Trophoblast cell (in vitro differentiated cells and primary cell): ENCODE measurements at regions not wholly inside any gene's neighbourhood (a gene's known extent, or its start where the extent isn't known, plus 50 kb on each side); places are given as distances from the start of the nearest gene placed in this dataset.

Source experiments
- DNase-seq, 2 donors: peaks; one replicate each; pipeline ENCODE4 v3.0.0-alpha.2; 2016
- H2AFZ ChIP-seq: 2 replicates; pipeline ENCODE4 v1.6.1; 2013; ENCODE audit warnings: low read length, moderate library complexity, mild to moderate bottlenecking; ENCODE audit not compliant: insufficient read depth, poor library complexity
- H2AK5ac ChIP-seq: 2 replicates; pipeline ENCODE4 v1.6.1; 2013; ENCODE audit warnings: mild to moderate bottlenecking, low read length
- H2BK120ac ChIP-seq: 2 replicates; pipeline ENCODE4 v1.6.1; 2013; ENCODE audit warnings: low read length, mild to moderate bottlenecking, moderate library complexity; ENCODE audit not compliant: insufficient read depth, poor library complexity
- H2BK12ac ChIP-seq: 2 replicates; pipeline ENCODE4 v1.6.1; 2013; ENCODE audit warnings: mild to moderate bottlenecking, low read length, moderate library complexity
- H2BK5ac ChIP-seq: 2 replicates; pipeline ENCODE4 v1.6.1; 2013; ENCODE audit warnings: low read length, low read depth, moderate library complexity, mild to moderate bottlenecking; ENCODE audit not compliant: poor library complexity
- H3K14ac ChIP-seq: 2 replicates; pipeline ENCODE4 v1.6.1; 2013; ENCODE audit warnings: mild to moderate bottlenecking, low read length
- H3K18ac ChIP-seq: 2 replicates; pipeline ENCODE4 v1.6.1; 2013; ENCODE audit warnings: mild to moderate bottlenecking, low read length
- H3K23ac ChIP-seq: 2 replicates; pipeline ENCODE4 v1.6.1; 2013; ENCODE audit warnings: low read length
- H3K27ac ChIP-seq: 2 replicates; pipeline ENCODE4 v1.5.1; 2013; ENCODE audit warnings: low read depth, mild to moderate bottlenecking, inconsistent platforms, low read length, moderate library complexity
- H3K27me3 ChIP-seq: 2 replicates; pipeline ENCODE4 v1.6.1; 2013; ENCODE audit warnings: inconsistent platforms, mild to moderate bottlenecking, low read length, moderate library complexity; ENCODE audit not compliant: insufficient read depth
- H3K36me3 ChIP-seq, 2 experiments: 1 replicate in 1 of 2; 2 replicates in 1 of 2; pipeline ENCODE4 v1.6.1; 2013; ENCODE audit warnings: low read length in 2 of 2, mild to moderate bottlenecking in 2 of 2, moderate library complexity in 1 of 2; ENCODE audit not compliant: insufficient read depth in 2 of 2, control insufficient read depth in 1 of 2
- H3K4ac ChIP-seq: 2 replicates; pipeline ENCODE4 v1.6.1; 2013; ENCODE audit warnings: low read depth, mild to moderate bottlenecking, low read length, moderate library complexity
- H3K4me1 ChIP-seq, 2 experiments: 1 replicate in 1 of 2; 2 replicates in 1 of 2; pipeline ENCODE4 v1.6.1; 2013; ENCODE audit warnings: low read length in 2 of 2, mild to moderate bottlenecking in 2 of 2, moderate library complexity in 1 of 2; ENCODE audit not compliant: insufficient read depth in 2 of 2, control insufficient read depth in 1 of 2
- H3K4me2 ChIP-seq: 2 replicates; pipeline ENCODE4 v1.6.1; 2013; ENCODE audit warnings: inconsistent platforms, mild to moderate bottlenecking, low read length, moderate library complexity
- H3K4me3 ChIP-seq: 2 replicates; pipeline ENCODE4 v1.5.1; 2013; ENCODE audit warnings: mild to moderate bottlenecking, low read depth, low read length, inconsistent platforms
- H3K79me1 ChIP-seq: one replicate; pipeline ENCODE4 v1.6.1; 2013; ENCODE audit warnings: low read length
- H3K79me2 ChIP-seq: 2 replicates; pipeline ENCODE4 v1.6.1; 2013; ENCODE audit warnings: low read length, mild to moderate bottlenecking; ENCODE audit not compliant: control insufficient read depth, insufficient read depth, poor library complexity
- H3K9ac ChIP-seq: 2 replicates; pipeline ENCODE4 v1.6.1; 2013; ENCODE audit warnings: mild to moderate bottlenecking, low read length
- H3K9me3 ChIP-seq: 2 replicates; pipeline ENCODE4 v1.6.1; 2013; ENCODE audit warnings: low read depth, mild to moderate bottlenecking, control low read depth, inconsistent platforms, low read length; ENCODE audit not compliant: insufficient read depth
- H4K12ac ChIP-seq: 2 replicates; pipeline ENCODE4 v1.6.1; 2013; ENCODE audit warnings: low read depth, mild to moderate bottlenecking, low read length, moderate library complexity
- H4K8ac ChIP-seq: 2 replicates; pipeline ENCODE4 v1.6.1; 2013; ENCODE audit warnings: low read depth, mild to moderate bottlenecking, low read length, moderate library complexity
- H4K91ac ChIP-seq: one replicate; pipeline ENCODE4 v1.6.1; 2013; ENCODE audit warnings: low read depth, mild to moderate bottlenecking, low read length, moderate library complexity
- WGBS: extraction: QIAGEN DNeasy Blood & Tissue Kit; methylation state at CpG from one replicate; pipeline ENCODE4 v1.1.7; 2013; ENCODE audit warnings: missing lambda C conversion rate; ENCODE audit not compliant: insufficient read length, insufficient coverage; ENCODE audit errors: extremely low coverage; 5-methylcytosine and 5-hydroxymethylcytosine counted together

DNA sequence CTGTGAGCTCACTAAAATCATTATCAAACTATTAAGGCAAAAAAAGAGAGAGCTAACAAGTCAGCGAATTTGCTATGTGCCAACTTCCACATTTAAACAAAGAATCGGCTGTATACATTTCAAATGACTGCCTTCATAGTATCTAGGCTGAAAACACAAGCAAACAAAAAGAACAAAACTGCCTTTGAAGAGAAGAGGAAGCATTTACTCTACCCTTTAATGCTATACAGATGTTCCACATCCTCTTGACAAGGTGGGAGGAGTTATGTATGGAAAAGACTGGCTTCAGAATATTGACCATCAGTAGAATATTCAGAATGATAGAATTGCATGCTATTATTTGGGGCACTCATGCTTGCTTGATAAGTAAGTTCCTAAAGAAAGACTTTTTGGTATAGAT lies 741.7 kb downstream of the PLCL1 start:
- Histone ChIP-seq H3K4me3 (no peak overlapping the region), H3K4ac (no peak overlapping the region), H2BK5ac (no peak overlapping the region), H3K4me2 (no peak overlapping the region), H2BK120ac (no peak overlapping the region), H3K27me3 (no peaks in the 10 kb centered on the region), H4K8ac (no peak overlapping the region), H4K91ac (no peak overlapping the region), H3K27ac (no peak overlapping the region), H3K4me1 (no peaks in the 10 kb centered on the region), H3K23ac (no peak overlapping the region), H3K18ac (no peak overlapping the region), H4K12ac (no peak overlapping the region), H3K79me2 (no peaks in the 10 kb centered on the region), H3K9me3 (no peaks in the 10 kb centered on the region), H3K14ac (no peak overlapping the region), H2AK5ac (no peak overlapping the region), H3K9ac (no peak overlapping the region), H3K36me3 (no peaks in the 10 kb centered on the region), H2AFZ (no peak overlapping the region), H2BK12ac (no peak overlapping the region), H3K79me1 (no peaks in the 10 kb centered on the region)
- no peak for DNase-seq
- WGBS = no CpG with 5 or more reads among the region's 2 CpGs

DNA sequence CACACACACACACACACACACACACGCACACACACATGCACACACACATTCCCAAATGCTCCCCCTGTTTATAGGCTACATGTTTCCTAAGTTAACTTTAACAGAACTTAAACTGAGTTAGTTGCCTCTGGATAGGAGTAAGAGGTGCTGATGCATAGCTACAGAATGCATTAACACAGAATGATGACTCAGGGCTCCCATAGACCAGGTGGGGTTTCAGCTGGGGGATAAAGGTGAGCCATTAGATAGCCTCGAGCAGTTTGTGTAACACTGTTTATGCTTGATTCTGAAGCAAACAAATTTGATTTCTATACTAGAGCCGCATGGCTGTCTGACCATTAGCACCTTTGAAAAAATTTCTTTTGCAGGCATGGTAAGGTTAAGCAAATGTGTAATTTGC lies 741.0 kb downstream of the PLCL1 start:
- Histone ChIP-seq H3K14ac (no peak overlapping the region), H3K9me3 (no peaks in the 10 kb centered on the region), H3K4me1 (no peaks in the 10 kb centered on the region), H3K4me2 (no peak overlapping the region), H2AK5ac (no peak overlapping the region), H3K18ac (no peak overlapping the region), H3K27ac (no peak overlapping the region), H3K4ac (no peak overlapping the region), H3K4me3 (no peak overlapping the region), H3K27me3 (no peaks in the 10 kb centered on the region), H2BK5ac (no peak overlapping the region), H3K9ac (no peak overlapping the region), H2BK120ac (no peak overlapping the region), H3K79me2 (no peaks in the 10 kb centered on the region), H4K8ac (no peak overlapping the region), H4K12ac (no peak overlapping the region), H3K36me3 (no peaks in the 10 kb centered on the region), H3K79me1 (no peaks in the 10 kb centered on the region), H4K91ac (no peak overlapping the region), H2BK12ac (no peak overlapping the region), H2AFZ (no peak overlapping the region), H3K23ac (no peak overlapping the region)
- DNase-seq = peak; percentile 31 to 58
- WGBS = no CpG with 5 or more reads among the region's 3 CpGs

DNA sequence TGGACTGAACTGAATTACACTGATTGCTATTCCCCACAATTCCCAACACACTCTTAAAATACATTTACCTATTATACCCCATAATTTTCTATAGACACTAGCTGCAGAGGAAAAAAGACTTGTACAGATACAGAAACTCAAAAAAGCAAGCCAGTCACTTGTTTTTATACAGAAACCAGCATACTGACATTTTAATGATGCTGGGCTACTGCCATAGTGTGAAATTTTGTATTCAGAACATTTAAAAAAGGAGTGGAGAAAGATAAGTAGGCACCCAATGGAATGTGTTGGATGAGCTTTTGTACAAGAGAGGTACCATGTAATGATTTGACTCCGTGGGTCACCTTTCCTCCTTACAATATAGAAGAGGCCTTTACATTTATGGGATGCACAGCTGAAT lies 740.1 kb downstream of the PLCL1 start:
- no peak overlapping the region for H4K8ac ChIP-seq
- no peaks in the 10 kb centered on the region for H3K36me3 ChIP-seq
- H3K14ac ChIP-seq = no peak overlapping the region
- no peak overlapping the region for H3K4me3 ChIP-seq
- H2AK5ac ChIP-seq = no peak overlapping the region
- no peak overlapping the region for H3K9ac ChIP-seq
- H2AFZ ChIP-seq = no peak overlapping the region
- H2BK12ac ChIP-seq = no peak overlapping the region
- no peak for DNase-seq
- no peak overlapping the region for H2BK5ac ChIP-seq
- no peak overlapping the region for H3K4ac ChIP-seq
- H3K27ac ChIP-seq = no peak overlapping the region
- H3K4me2 ChIP-seq = no peak overlapping the region
- WGBS = no CpG with 5 or more reads among the region's 1 CpG
- H3K4me1 ChIP-seq = no peaks in the 10 kb centered on the region
- H4K12ac ChIP-seq = no peak overlapping the region
- no peaks in the 10 kb centered on the region for H3K27me3 ChIP-seq
- H3K9me3 ChIP-seq = no peaks in the 10 kb centered on the region
- H2BK120ac ChIP-seq = no peak overlapping the region
- no peaks in the 10 kb centered on the region for H3K79me1 ChIP-seq
- no peak overlapping the region for H4K91ac ChIP-seq
- H3K18ac ChIP-seq = no peak overlapping the region
- H3K23ac ChIP-seq = no peak overlapping the region
- no peaks in the 10 kb centered on the region for H3K79me2 ChIP-seq

DNA sequence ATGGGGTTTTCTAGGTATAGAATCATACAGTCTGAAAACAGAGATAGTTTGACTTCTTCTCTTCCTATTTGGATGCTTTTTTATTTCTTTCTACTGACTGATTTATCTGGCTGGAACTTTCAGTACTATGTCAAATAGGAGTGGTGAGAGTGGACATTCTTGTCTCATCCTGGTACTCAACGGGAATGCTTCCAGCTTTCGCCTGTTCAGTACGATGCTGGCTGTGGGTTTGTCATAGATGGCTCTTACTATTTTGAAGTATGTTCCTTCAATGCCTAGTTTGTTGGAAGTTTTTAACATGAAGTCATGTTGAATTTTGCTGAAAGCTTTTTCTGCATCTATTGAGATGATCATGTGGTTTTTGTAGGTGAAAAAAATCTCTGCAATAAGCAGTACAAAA lies 730.4 kb downstream of the PLCL1 start:
- DNase-seq = peak; percentile 59 to 64
- H2BK5ac ChIP-seq = no peak overlapping the region
- H4K12ac ChIP-seq = no peak overlapping the region
- H2AFZ ChIP-seq = no peak overlapping the region
- H4K91ac ChIP-seq = no peak overlapping the region
- WGBS = no CpG with 5 or more reads among the region's 3 CpGs
- no peak overlapping the region for H3K4ac ChIP-seq
- no peaks in the 10 kb centered on the region for H3K36me3 ChIP-seq
- H3K79me1 ChIP-seq = no peaks in the 10 kb centered on the region
- no peak overlapping the region for H3K4me2 ChIP-seq
- H2BK12ac ChIP-seq = no peak overlapping the region
- H3K9ac ChIP-seq = no peak overlapping the region
- no peak overlapping the region for H3K27ac ChIP-seq
- no peaks in the 10 kb centered on the region for H3K27me3 ChIP-seq
- H3K4me3 ChIP-seq = no peak overlapping the region
- H3K18ac ChIP-seq = no peak overlapping the region
- H2BK120ac ChIP-seq = no peak overlapping the region
- no peak overlapping the region for H3K23ac ChIP-seq
- H3K4me1 ChIP-seq = no peaks in the 10 kb centered on the region
- H3K79me2 ChIP-seq = no peaks in the 10 kb centered on the region
- no peaks in the 10 kb centered on the region for H3K9me3 ChIP-seq
- no peak overlapping the region for H4K8ac ChIP-seq
- no peak overlapping the region for H2AK5ac ChIP-seq
- no peak overlapping the region for H3K14ac ChIP-seq
